Cardiac septum (tissue), 1 donor: ENCODE measurements at regions not wholly inside any gene's neighbourhood (a gene's known extent, or its start where the extent isn't known, plus 50 kb on each side); places are given as distances from the start of the nearest gene placed in this dataset.
"Not testable (repeated sequence)": the region's sequence is repeated elsewhere in the genome, so short reads cannot be mapped to it uniquely, and the experiment has no call there.

Experiments used
- DNase-seq: peaks from one replicate; pipeline ENCODE4 v3.0.0-alpha.2; 2020; ENCODE audit warnings: low spot score
- intact Hi-C: fragments of 100-400 bp; cut with DNase I; formaldehyde crosslinking; loops from one replicate; pipeline ENCODE4 v1.14.0; 2022
- donor health status: DM: no; HTN: no; CAD: no.

DNA sequence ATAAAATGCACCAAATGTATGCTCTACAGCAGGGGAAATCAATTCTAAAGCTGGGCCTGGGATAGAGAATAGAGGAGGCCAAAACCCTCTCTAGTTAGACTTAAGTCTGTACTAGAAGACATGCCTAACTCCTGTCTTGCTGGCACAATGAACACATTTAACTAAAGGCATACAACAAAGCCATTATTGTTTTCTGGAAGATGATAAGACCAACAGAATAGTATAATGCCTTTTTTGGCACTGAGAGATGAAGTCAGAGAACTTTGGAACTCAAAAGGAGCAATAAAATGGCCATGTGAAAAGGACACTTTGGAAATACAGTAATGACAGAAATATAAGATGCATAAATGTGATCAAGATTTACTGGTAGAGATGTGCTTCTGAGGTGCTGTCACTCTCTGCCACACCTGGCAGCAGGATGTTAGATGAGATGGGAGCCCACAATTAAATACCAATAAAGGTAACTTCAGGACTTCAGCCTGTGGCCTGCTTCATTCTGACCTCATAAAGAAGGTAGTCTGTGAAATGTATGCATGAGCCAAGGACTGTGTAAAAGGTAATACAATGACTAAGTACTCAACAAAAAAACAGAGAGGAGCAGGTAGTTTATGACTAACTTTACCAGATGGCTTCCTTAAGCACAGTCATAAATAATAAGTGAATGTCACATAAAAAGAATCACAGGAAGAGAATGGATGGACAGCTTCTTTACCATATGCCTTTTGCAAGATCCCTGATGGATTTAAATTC, 333.4 kb downstream of the BCKDHB start:
- intact Hi-C loops, result no loop called here

GRCh38 chr6:80438772-80439171, 332.3 kb downstream of the BCKDHB start:
- DNase-seq, result no peak
- intact Hi-C loops, result no loop called here

More for the DNA sequence above, 333.4 kb downstream of the BCKDHB start:
- no peak for DNase-seq

DNA sequence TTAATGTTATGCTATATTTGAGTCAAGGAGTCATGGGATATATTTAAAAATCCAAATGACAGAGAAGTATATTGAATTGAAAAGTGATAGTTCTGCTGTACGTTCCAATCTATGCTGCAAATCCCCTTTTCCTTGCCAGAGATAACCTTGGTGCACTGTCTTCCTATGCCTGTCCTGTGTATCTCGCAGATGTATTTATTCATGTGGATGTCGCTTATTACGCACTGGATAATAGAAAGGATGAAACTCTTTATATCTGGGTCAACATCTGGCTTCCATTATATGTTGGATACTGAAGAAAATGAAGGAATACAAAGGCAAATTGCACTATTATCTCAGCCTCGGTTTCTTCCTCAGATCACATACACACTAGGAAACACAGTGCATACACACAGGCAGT, 331.3 kb downstream of the BCKDHB start:
- no peak for DNase-seq
- intact Hi-C loops, result no loop called here

DNA sequence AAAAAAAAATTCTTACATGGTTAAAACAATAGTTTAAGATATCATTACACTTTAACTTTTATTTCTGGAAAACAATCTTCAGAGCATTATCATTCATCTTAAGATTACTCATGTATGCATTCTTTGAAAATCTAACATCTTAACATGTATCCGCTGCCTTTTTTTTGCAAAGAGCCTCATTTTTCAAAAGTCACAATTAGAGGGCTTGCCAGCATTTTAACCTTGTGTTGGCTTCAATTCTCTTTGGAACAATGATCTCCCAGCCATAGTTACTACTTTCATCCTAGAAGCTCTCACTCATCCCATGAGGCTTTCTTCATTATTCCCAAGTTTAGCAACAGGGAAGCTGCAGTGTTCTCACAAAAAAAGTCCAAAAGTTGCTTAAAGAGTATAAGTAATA, 330.8 kb downstream of the BCKDHB start:
- DNase-seq, result no peak

DNA sequence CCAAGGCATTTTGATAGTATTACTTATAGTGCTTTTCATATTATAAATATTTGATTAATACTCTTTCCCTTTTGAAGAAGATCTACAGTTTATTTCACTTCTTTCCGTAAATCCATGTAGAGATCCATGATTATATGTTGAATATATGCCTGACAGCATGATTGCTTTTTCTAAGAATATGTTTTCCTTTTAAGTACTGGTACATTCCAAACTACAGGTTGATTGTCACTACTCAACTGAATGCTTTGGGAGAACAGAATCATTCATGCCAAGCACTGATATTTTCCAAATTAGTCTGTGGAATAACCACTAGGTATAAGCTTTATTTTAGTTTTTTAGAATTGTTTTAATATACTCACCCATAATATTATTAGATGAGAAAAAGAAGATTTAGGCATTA, 330.2 kb downstream of the BCKDHB start:
- intact Hi-C loops, result no loop called here
- DNase-seq, result no peak

More for the DNA sequence above, 330.8 kb downstream of the BCKDHB start:
- intact Hi-C loops, result no loop called here

DNA sequence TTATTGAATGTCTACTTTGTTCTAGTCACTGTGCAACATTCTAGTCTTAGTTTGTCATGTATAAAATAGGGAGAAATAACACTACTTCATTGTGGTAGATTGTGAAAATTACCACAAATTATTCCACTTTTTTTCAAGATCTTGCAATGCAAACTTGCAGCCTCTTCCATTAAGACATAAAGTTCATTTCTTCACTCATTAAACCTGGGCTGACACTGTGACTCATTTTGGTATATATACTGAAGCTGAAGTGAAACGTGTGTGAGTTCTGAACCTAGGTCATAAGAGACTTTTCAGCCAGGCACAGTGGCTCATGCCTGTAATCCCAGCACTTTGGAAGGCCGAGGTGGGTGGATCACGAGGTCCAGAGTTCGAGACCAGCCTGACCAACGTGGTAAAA, 329.0 kb downstream of the BCKDHB start:
- intact Hi-C loops, result no loop called here
- no peak for DNase-seq

DNA sequence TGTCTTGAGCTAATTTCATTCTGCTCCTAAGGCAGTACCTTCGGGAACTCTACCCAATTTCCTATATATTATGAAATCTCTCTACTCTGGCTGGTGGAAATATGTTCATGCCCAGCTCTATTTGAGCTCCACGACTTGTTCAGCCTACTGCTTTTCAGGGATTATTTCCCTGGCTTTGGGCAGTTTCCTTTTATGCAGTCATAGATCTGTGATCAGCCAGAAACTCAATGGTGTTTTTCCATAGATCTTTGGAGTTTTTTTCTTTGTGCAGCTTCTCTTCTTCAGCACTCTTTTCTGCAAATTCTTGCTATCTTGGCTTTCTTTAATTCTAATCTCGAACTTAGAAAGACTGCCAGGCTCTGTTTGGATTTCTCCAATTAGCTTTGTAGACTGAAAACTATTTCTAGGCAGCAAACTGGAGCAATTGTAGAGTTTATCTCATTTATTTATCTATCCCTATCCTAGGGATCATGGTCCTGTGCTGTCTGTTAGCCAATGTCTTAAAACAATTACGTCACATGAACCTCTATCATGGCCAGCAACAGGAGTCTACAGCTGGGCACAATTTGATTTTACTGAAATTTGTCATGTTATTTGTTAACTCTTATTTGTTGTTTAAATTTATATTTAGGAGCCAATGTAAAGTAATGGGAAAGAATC, 328.4 kb downstream of the BCKDHB start:
- intact Hi-C loops, result no loop called here
- DNase-seq, result no peak

DNA sequence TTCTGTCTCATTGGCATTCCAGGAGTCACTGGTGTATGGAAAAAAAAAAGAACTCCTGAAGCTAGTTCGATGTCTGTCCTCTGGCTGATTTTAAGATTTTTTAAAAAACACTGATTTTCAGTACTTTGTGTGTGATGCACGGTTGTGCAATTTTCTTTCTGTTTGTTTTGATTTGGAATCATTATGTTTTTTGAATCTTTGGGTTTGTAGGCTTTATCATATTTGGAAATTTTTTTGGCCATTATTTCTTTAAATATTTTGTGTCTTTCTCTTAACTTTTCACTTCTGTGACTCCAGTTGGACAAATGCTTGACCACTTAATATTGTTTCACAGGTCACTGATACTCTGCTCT, 327.2 kb downstream of the BCKDHB start:
- intact Hi-C loops, result no loop called here
- DNase-seq, result no peak

- intact Hi-C loops, result no loop called here
- DNase-seq, result no peak
Measured at GRCh38 chr6:80433010-80433672, 326.7 kb downstream of the BCKDHB start.

DNA sequence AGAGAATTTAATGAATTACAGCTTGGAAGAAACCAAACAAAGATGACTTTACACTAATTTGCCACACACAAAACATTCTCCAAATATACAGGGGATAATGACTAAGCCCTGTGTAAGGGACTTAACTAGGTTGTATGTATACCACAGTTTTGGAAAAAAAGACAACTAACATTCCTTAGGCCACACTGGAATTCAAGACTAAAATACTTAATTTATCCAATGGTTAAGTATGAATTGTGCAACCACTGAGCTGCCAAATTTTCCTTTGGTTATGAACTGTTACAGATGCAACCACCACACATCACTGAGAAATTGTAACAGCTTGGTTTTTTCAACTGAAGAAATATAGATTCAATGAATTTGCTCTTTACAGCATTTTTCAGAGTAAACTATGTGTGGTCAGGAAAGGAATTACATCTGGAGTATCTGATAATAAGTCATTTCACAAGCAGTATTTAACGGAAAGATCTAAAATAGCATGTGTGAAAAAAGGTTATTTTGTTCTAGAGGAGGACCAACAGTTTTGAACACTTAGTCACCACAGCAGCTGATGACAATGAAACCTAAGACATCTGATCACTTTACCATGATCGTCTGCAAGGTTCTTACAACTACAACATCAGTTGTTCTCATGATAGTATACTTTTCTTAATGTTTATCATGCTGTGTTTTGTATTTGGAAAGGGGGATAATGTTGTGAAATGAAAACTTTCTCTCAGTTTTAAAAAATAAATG, 318.8 kb downstream of the BCKDHB start:
- DNase-seq, result no peak
- intact Hi-C loops, result no loop called here

- intact Hi-C loops, result no loop called here
- no peak for DNase-seq
Measured at GRCh38 chr6:80411486-80411885, 305.0 kb downstream of the BCKDHB start.

GRCh38 chr6:80407976-80408375, 301.5 kb downstream of the BCKDHB start:
- DNase-seq, intact Hi-C loops: not testable (repeated sequence)

GRCh38 chr6:80404889-80405288, 298.4 kb downstream of the BCKDHB start:
- DNase-seq, result no peak
- intact Hi-C loops, result no loop called here

GRCh38 chr6:80403365-80403764, 296.9 kb downstream of the BCKDHB start:
- no peak for DNase-seq
- intact Hi-C loops, result no loop called here

- DNase-seq, result no peak
- intact Hi-C loops, result no loop called here
Measured at GRCh38 chr6:80402266-80402665, 295.8 kb downstream of the BCKDHB start.
